ENCODE measurements at regions not wholly inside any gene's neighbourhood (a gene's known extent, or its start where the extent isn't known, plus 50 kb on each side); places are given as distances from the start of the nearest gene placed in this dataset.

DNA sequence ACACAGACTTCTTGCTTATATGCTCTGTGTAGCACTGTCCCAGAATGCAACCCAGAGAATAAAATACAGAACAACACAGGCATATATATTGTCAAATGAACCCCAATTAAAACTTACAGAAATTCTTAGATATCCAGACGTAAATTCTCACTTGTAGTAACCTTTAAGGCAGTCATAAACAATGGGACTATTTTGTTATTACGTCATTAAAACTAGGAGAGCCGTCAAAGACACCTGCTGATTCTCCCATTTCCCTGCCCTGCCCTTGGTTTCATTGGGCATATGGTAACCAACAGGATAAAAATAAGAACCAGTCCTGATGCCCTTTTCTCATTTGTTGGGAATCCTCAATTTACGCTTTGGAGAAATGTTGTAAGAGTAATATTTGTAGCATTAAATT lies 871.3 kb upstream of the EYS start (continued):
- TF ChIP-seq RNF2 (IDR thresholded peaks at IDR 0.05; ENCODE audit: borderline replicate concordance, low read depth, low read length, missing control alignments, poor library complexity, severe bottlenecking) (no peak), JUND (IDR thresholded peaks at IDR 0.05; ENCODE audit: low read length) (no peak)
- TF ChIP-seq, protein P1, sequence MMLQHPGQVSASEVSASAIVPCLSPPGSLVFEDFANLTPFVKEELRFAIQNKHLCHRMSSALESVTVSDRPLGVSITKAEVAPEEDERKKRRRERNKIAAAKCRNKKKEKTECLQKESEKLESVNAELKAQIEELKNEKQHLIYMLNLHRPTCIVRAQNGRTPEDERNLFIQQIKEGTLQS (IDR thresholded peaks at IDR 0.05; ENCODE audit: insufficient read depth, low read depth, low read length) = no peak

Measured in H1 (cell line).